ENCODE measurements at regions not wholly inside any gene's neighbourhood (a gene's known extent, or its start where the extent isn't known, plus 50 kb on each side); places are given as distances from the start of the nearest gene placed in this dataset.

GRCh38 chr15:93244696-93245660 lies 156.0 kb upstream of the RGMA start:
- no peak for DNase-seq (ENCODE audit: extremely low read depth, low read depth)
- TF ChIP-seq CTCF (IDR thresholded peaks at IDR 0.05; ENCODE audit: low read depth, low read length), result no peak

GRCh38 chr15:93243573-93243972 lies 154.6 kb upstream of the RGMA start:
- TF ChIP-seq CTCF (IDR thresholded peaks at IDR 0.05; ENCODE audit: low read depth, low read length), result no peak

GRCh38 chr15:93241696-93242585 lies 152.9 kb upstream of the RGMA start:
- DNase-seq (ENCODE audit: extremely low read depth, low read depth), result no peak
- no peak for TF ChIP-seq CTCF (IDR thresholded peaks at IDR 0.05; ENCODE audit: low read depth, low read length)

More at GRCh38 chr15:93243573-93243972, 154.6 kb upstream of the RGMA start:
- DNase-seq (ENCODE audit: extremely low read depth, low read depth), result no peak

GRCh38 chr15:93239993-93240392 lies 151.0 kb upstream of the RGMA start:
- DNase-seq (ENCODE audit: extremely low read depth, low read depth), result no peak
- no peak for TF ChIP-seq CTCF (IDR thresholded peaks at IDR 0.05; ENCODE audit: low read depth, low read length)

- DNase-seq (ENCODE audit: extremely low read depth, low read depth), result no peak
- no peak for TF ChIP-seq CTCF (IDR thresholded peaks at IDR 0.05; ENCODE audit: low read depth, low read length)
Observed at GRCh38 chr15:93239591-93239990, 150.6 kb upstream of the RGMA start.

GRCh38 chr15:93238641-93239040 lies 149.6 kb upstream of the RGMA start:
- TF ChIP-seq CTCF (IDR thresholded peaks at IDR 0.05; ENCODE audit: low read depth, low read length), result no peak
- DNase-seq (ENCODE audit: extremely low read depth, low read depth), result no peak

Measured in AG09319 (cell line).